ENCODE measurements at regions not wholly inside any gene's neighbourhood (a gene's known extent, or its start where the extent isn't known, plus 50 kb on each side); places are given as distances from the start of the nearest gene placed in this dataset.

- TF ChIP-seq CTCF (IDR thresholded peaks at IDR 0.05; ENCODE audit: insufficient read depth, low read length) (no peak), REST (IDR thresholded peaks at IDR 0.05; ENCODE audit: insufficient replicate concordance, low read depth) (no peak), GABPA (IDR thresholded peaks at IDR 0.05; ENCODE audit: low read depth) (no peak), POLR2AphosphoS5 (IDR thresholded peaks at IDR 0.05; ENCODE audit: low read depth) (no peak), SPI1 (IDR thresholded peaks at IDR 0.05; ENCODE audit: borderline replicate concordance, low read depth) (no peak)
These were observed 211.6 kb downstream of the CENPC start for GRCh38 chr4:67333664-67334063.

Data from HL-60 (cell line).